AG10803 (cell line): ENCODE measurements at regions not wholly inside any gene's neighbourhood (a gene's known extent, or its start where the extent isn't known, plus 50 kb on each side); places are given as distances from the start of the nearest gene placed in this dataset.

ENCODE experiments used
- DNase-seq: peaks from one replicate; pipeline ENCODE4 v3.0.0; 2010; ENCODE audit warnings: low read depth
- H3K4me3 ChIP-seq: 2 replicates; pipeline ENCODE4 v1.5.1; 2011; ENCODE audit warnings: mild to moderate bottlenecking, low read length, control low read depth
- TF ChIP-seq, protein P1 (sequence below): conservative IDR thresholded peaks from 2 replicates; pipeline ENCODE4 v1.5.1; 2011; ENCODE audit warnings: mild to moderate bottlenecking, low read length, control low read depth, inconsistent platforms

DNA sequence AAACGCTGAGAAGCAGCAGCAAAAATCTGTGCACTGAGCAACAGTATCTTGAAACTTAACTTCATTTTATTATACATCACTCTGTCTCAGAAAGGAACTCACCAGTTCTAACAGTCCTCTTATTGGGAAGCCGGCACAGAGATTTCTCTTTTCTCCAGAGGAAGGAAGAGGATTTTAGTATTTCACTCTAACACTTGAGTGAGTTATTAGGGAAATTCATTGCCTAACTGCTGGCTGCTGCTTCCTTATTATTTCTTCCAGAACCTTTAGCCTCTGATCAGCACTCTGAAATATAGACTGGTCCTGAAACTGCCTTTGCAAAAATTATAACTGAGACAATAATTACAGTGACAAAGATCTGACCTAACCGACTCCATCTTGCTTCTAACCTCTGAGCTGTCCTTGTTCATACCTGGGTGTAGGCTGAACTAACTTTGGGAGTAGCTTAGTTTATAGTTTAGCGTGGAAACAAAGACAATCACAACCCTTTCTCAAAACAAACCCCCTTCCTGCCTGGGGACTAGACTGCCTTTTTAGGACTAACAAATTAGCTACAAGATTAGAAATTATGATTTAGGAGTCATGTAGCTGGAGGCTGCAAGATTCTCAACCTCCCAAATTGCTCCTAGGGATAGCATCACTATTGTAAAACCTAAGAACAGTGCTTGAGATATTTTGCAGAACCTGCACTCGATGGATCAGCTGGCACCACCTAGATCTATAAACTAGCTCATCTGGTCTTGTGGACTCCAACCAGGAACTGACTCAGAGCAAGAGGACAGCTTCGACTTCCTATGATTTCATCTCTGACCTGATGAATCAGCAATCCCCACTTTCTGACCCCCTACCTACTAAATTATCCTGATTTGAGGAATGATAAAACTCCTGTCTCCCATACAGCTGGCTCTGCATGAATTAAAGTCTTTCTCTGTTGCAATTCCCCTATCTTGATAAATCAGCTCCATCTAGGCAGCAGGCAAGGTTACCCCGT lies 117.5 kb downstream of the DYRK2 start:
- TF ChIP-seq, protein P1, sequence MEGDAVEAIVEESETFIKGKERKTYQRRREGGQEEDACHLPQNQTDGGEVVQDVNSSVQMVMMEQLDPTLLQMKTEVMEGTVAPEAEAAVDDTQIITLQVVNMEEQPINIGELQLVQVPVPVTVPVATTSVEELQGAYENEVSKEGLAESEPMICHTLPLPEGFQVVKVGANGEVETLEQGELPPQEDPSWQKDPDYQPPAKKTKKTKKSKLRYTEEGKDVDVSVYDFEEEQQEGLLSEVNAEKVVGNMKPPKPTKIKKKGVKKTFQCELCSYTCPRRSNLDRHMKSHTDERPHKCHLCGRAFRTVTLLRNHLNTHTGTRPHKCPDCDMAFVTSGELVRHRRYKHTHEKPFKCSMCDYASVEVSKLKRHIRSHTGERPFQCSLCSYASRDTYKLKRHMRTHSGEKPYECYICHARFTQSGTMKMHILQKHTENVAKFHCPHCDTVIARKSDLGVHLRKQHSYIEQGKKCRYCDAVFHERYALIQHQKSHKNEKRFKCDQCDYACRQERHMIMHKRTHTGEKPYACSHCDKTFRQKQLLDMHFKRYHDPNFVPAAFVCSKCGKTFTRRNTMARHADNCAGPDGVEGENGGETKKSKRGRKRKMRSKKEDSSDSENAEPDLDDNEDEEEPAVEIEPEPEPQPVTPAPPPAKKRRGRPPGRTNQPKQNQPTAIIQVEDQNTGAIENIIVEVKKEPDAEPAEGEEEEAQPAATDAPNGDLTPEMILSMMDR = no peak
- no peak overlapping the region for H3K4me3 ChIP-seq
- DNase-seq = peak; percentile 79

DNA sequence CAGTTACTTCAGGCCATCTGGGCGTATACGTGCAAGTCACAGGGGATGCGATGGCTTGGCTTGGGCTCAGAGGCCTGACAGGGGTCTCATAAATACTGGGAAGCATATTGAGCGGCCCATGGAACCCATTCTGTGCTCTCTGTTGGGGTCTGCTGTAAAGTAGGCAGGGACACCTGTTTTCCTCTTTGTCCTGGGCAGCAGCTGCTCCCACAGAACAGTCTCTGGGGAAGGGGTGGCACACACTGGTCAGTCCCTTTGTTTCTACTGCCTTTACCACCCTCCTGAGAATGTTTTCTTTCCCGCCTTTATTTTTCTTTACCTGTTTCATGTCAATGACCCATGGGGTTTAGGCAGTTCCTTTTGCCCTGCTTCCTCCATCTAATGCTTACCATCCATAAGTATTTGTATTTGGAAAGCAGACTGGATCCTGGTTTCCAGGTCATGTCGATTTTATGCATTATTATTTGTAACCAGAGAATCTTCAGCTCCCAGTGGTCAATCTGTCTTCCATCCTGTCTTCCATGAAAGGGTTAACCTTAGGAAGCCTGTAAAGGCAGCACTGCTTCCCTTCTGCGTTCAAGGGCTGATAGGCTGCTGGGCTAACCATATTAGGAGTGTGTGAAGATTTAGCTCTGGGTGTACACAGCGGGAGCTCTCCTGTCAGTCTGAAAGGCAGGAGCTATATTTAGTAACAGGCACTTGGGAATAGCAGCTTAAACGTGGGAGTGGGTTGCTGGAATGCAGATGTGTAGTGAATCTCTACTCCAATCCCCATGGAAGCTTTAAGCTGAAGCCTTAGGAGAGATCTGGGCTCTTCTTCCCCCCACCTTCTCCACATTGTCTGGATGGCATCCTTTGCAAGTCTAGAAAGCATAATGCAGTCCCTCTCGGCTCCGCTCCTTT lies 124.0 kb downstream of the DYRK2 start:
- H3K4me3 ChIP-seq = no peak overlapping the region
- TF ChIP-seq, protein P1 = no peak
- peak; percentile 18 for DNase-seq

DNA sequence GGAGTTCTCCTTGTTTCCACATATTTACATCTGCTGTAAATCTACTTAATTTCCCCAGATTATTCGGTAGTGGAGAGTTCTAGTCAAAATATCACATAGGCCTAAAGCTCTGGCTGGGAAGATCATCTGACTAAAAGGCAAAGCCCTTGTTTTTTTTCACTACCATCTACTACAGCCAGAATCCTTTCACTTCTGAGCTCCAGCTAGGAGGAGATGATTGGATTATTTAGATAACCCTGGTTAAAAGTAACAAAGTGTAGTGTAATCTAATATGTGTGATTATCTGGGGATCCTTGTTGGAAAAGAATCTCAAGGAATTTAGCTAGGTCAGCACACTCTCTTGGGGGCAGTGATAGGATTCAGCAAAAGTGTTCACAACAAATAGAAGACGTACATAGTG lies 125.4 kb downstream of the DYRK2 start:
- TF ChIP-seq, protein P1 = no peak
- no peak overlapping the region for H3K4me3 ChIP-seq
- DNase-seq = no peak

DNA sequence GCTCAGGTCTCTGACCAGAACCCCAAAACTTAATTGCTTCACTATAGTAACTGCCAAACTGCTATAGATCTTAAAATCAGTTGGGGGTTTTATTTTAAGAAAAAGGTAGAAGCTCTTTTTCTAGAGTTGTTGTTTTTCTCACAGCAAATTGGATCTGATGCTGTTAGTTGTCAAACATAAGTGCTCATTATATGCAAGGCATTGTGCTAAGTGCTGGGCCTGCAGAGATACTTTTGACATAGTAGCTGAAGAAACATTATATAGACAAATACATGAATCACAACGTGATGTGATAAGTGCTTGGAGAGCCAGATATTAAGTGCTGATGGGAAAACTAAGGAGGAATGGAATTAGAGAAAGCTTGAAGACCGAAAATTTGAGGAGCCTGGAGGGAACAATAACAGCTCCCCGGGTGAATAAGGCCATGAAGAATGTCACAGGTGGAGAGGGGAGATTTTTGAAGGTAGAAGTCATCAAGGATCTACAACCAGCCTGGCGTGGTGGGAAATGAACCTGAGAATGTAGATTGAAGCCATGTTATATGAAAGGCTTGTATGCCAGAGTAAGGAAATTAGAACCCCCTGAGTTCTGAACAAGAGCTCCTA lies 126.5 kb downstream of the DYRK2 start:
- TF ChIP-seq, protein P1 = no peak
- DNase-seq = no peak
- H3K4me3 ChIP-seq = no peak overlapping the region

DNA sequence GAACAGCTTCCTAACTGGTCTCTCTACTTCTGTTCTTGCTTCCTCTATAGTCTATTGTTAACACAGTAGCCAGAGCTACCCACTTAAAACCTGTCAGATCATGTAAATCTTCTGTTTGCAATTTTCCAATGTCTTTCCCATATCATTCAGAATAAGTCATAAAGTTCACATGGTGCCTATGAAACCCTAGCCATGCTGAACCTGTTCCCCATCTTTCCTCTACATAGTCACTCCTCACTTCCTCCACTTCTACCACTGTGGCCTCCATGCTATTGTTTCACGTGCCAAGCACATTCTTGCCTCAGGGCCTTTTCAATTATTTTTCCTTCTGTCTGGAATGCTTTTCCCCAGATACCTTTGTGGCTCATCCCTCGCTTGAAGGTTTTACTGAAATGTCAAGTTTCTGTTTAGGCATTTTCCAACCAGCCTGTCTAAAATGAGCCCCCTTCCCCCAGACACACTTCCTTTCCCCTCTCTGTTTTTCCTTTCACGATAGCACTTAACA lies 132.1 kb downstream of the DYRK2 start:
- no peak for DNase-seq
- no peak overlapping the region for H3K4me3 ChIP-seq
- TF ChIP-seq, protein P1 = no peak

DNA sequence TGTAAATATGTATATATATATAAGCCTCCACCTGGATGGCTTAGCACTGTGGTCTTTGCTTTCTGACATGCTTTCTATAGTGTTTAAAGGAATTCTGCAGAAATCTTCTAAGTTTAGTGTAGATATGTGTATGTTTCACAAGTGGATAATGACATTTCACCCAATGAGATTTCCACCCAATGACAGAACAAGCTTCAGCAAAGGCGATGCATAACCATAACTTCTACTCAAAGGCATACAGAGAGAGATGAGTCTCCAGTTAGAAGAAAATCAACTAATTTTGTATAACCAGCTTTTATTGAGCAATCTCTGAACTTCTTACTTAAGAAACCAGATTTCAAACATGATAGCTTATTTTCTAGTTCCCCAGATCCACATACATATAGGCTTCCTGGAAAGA lies 134.0 kb downstream of the DYRK2 start:
- TF ChIP-seq, protein P1 = no peak
- no peak overlapping the region for H3K4me3 ChIP-seq
- DNase-seq = no peak
